ENCODE measurements at regions not wholly inside any gene's neighbourhood (a gene's known extent, or its start where the extent isn't known, plus 50 kb on each side); places are given as distances from the start of the nearest gene placed in this dataset.

DNA sequence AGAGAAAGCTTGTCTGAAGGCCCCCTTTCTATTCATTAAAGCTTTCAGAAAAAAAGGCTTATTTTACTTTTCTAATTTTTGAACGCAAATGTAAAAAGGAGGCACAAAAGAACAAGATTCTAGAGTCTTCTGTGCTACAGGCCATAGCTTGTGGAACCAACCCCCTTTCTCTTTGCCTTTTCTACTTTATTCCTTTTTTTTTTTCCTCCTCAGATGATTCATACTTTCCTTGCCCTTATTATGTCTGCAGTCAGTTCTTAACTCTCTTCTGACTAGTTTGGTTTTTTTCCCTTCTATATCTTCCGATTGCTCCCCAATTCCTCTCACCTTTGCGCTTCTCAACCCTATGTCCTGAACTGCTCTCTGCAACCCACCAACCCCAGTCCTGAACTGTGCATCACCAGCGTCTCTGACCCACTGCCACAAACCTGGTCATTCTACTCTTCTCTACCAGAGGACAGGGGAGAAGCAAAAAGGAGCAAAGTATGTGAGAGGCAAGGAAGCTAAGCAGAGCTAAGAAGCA lies 56.9 kb upstream of the WIPF1 start:
- H3K4me3 ChIP-seq (replicated peaks; ENCODE audit: insufficient read depth, low read length) = no peak overlapping the region
- DNase-seq (ENCODE audit: low read depth in 1 of 2, low spot score in 1 of 2) = no peak
- H3K27me3 ChIP-seq (ENCODE audit: insufficient read depth, poor library complexity, severe bottlenecking) = no peaks in the 10 kb centered on the region
- no peak for TF ChIP-seq CTCF (IDR thresholded peaks at IDR 0.05; ENCODE audit: insufficient read depth, low read length)
- no peak for TF ChIP-seq GABPA (IDR thresholded peaks at IDR 0.05; ENCODE audit: low read depth)
- TF ChIP-seq SPI1 (IDR thresholded peaks at IDR 0.05; ENCODE audit: borderline replicate concordance, low read depth) = no peak
- TF ChIP-seq, protein P1, sequence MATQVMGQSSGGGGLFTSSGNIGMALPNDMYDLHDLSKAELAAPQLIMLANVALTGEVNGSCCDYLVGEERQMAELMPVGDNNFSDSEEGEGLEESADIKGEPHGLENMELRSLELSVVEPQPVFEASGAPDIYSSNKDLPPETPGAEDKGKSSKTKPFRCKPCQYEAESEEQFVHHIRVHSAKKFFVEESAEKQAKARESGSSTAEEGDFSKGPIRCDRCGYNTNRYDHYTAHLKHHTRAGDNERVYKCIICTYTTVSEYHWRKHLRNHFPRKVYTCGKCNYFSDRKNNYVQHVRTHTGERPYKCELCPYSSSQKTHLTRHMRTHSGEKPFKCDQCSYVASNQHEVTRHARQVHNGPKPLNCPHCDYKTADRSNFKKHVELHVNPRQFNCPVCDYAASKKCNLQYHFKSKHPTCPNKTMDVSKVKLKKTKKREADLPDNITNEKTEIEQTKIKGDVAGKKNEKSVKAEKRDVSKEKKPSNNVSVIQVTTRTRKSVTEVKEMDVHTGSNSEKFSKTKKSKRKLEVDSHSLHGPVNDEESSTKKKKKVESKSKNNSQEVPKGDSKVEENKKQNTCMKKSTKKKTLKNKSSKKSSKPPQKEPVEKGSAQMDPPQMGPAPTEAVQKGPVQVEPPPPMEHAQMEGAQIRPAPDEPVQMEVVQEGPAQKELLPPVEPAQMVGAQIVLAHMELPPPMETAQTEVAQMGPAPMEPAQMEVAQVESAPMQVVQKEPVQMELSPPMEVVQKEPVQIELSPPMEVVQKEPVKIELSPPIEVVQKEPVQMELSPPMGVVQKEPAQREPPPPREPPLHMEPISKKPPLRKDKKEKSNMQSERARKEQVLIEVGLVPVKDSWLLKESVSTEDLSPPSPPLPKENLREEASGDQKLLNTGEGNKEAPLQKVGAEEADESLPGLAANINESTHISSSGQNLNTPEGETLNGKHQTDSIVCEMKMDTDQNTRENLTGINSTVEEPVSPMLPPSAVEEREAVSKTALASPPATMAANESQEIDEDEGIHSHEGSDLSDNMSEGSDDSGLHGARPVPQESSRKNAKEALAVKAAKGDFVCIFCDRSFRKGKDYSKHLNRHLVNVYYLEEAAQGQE (IDR thresholded peaks at IDR 0.05; ENCODE audit: insufficient replicate concordance, low read depth) = no peak
- no peak for TF ChIP-seq POLR2AphosphoS5 (IDR thresholded peaks at IDR 0.05; ENCODE audit: low read depth)
- no peak overlapping the region for H3K27ac ChIP-seq (replicated peaks)

DNA sequence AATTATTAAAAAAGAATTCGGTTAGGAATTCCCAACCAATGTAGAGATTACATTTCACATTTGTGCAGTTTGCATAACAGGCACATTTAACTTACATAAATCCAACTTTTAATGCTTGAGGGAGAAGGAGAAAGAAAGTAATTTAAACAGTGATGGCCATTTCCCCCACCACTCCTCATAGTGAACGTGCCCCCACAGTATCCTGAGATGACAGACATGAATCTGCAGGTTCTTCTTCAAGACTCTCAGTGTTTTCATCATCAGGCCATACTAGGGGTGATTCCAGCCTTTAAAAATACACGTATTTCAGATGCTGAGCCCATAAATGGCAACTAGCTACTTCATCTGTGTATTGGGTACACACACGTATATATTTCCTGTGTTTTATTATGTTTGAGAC lies 51.3 kb upstream of the WIPF1 start:
- no peak overlapping the region for H3K27ac ChIP-seq (replicated peaks)
- H3K27me3 ChIP-seq (ENCODE audit: insufficient read depth, poor library complexity, severe bottlenecking) = no peaks in the 10 kb centered on the region
- H3K4me3 ChIP-seq (replicated peaks; ENCODE audit: insufficient read depth, low read length) = no peak overlapping the region
- DNase-seq (ENCODE audit: low read depth in 1 of 2, low spot score in 1 of 2) = no peak
- TF ChIP-seq, protein P1 (IDR thresholded peaks at IDR 0.05; ENCODE audit: insufficient replicate concordance, low read depth) = no peak
- TF ChIP-seq POLR2AphosphoS5 (IDR thresholded peaks at IDR 0.05; ENCODE audit: low read depth) = no peak
- no peak for TF ChIP-seq SPI1 (IDR thresholded peaks at IDR 0.05; ENCODE audit: borderline replicate concordance, low read depth)
- no peak for TF ChIP-seq GABPA (IDR thresholded peaks at IDR 0.05; ENCODE audit: low read depth)
- TF ChIP-seq CTCF (IDR thresholded peaks at IDR 0.05; ENCODE audit: insufficient read depth, low read length) = no peak
